Thoracic aorta (tissue), 2 donors: ENCODE measurements at regions not wholly inside any gene's neighbourhood (a gene's known extent, or its start where the extent isn't known, plus 50 kb on each side); places are given as distances from the start of the nearest gene placed in this dataset.

Experiments used
- ATAC-seq: fragments of 150-250 bp; one replicate; pipeline ENCODE4 v1.8.0; 2017; ENCODE audit warnings: low read depth; ENCODE audit not compliant: insufficient number of reproducible peaks, low FRiP score
- DNase-seq: peaks from one replicate; pipeline ENCODE4 v3.0.0-alpha.2; 2020; ENCODE audit warnings: low spot score
- H3K27ac ChIP-seq, 2 donors: fragments of 200-600 bp; sonication (generic); 1 replicate in 1 of 2; 2 replicates in 1 of 2; pipeline ENCODE4 v1.5.1; 2016; ENCODE audit warnings: mild to moderate bottlenecking in 2 of 2, moderate library complexity in 2 of 2
- H3K27me3 ChIP-seq: fragments of 200-600 bp; sonication (generic); replicated peaks from 2 replicates; pipeline ENCODE4 v1.6.0; 2016; ENCODE audit warnings: mild to moderate bottlenecking; ENCODE audit not compliant: insufficient read depth
- H3K36me3 ChIP-seq: fragments of 200-600 bp; sonication (generic); one replicate; pipeline ENCODE4 v1.5.1; 2016
- H3K4me1 ChIP-seq, 2 donors: fragments of 200-600 bp; sonication (generic); 1 replicate in 1 of 2; 2 replicates in 1 of 2; pipeline versions ENCODE4 v1.5.1 to v1.6.0; 2016; ENCODE audit warnings: low read depth in 2 of 2, mild to moderate bottlenecking in 1 of 2; ENCODE audit not compliant: control insufficient read depth in 1 of 2
- H3K4me3 ChIP-seq: fragments of 200-600 bp; sonication (generic); 2 replicates; pipeline ENCODE4 v1.5.1; 2016; ENCODE audit warnings: mild to moderate bottlenecking
- H3K9me3 ChIP-seq: fragments of 200-600 bp; sonication (generic); 2 replicates; pipeline ENCODE4 v1.5.1; 2016
- TF ChIP-seq, protein P1 (sequence below): fragments of 200-600 bp; sonication (generic); IDR thresholded peaks from one replicate; pipeline ENCODE4 v1.5.1; 2019; ENCODE audit warnings: antibody characterized with exemption

DNA sequence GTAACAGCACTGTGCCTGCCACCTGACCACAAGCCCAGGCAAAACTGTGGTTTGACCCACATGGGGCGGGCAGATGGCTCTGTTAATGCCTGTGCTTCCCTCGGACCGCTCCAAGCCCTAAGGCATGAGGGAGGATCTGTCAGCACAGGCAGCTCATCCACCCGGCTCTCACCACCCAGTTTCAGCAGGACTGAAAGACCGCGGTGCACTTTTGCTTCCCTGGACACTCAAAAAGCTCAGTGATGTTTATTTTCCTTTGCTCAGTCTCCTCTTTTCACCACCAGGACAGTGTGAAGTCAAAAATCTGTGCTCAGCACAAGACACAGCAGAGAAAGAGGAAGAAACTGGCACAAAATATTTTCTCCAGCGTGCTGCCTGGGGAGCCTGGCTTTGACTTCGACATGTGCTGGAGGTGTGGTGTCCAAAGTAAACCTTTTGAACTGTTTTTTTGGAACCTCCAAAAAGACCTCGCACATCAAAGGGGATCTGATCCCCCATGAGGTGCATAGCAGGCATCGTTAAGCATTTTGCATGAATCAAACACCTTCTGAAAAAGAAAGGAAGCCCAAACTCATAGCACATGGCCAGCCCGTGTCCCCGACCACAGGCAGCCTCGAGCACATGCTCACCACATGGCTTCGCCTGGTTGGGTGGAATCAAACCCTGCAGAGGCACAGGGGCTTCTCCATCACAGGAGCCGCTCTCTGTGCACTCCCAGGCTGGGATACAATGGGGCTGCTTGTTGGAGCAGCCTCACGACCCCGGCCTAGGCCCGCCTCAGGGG lies 441.7 kb upstream of the JARID2 start:
- H3K27ac ChIP-seq = no peak overlapping the region
- H3K4me1 ChIP-seq = peaks cover 0 to 7% of the 10 kb centered on the region in 2 donors
- no peaks in the 10 kb centered on the region for H3K36me3 ChIP-seq
- H3K4me3 ChIP-seq = no peak overlapping the region
- DNase-seq = no peak
- TF ChIP-seq, protein P1, sequence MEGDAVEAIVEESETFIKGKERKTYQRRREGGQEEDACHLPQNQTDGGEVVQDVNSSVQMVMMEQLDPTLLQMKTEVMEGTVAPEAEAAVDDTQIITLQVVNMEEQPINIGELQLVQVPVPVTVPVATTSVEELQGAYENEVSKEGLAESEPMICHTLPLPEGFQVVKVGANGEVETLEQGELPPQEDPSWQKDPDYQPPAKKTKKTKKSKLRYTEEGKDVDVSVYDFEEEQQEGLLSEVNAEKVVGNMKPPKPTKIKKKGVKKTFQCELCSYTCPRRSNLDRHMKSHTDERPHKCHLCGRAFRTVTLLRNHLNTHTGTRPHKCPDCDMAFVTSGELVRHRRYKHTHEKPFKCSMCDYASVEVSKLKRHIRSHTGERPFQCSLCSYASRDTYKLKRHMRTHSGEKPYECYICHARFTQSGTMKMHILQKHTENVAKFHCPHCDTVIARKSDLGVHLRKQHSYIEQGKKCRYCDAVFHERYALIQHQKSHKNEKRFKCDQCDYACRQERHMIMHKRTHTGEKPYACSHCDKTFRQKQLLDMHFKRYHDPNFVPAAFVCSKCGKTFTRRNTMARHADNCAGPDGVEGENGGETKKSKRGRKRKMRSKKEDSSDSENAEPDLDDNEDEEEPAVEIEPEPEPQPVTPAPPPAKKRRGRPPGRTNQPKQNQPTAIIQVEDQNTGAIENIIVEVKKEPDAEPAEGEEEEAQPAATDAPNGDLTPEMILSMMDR = no peak
- H3K27me3 ChIP-seq = no peaks in the 10 kb centered on the region
- ATAC-seq = no peak
- no peaks in the 10 kb centered on the region for H3K9me3 ChIP-seq

GRCh38 chr6:14804785-14805210 lies 441.1 kb upstream of the JARID2 start:
- H3K4me1 ChIP-seq = peaks cover 0 to 7% of the 10 kb centered on the region in 2 donors
- TF ChIP-seq, protein P1 = no peak
- no peak overlapping the region for H3K27ac ChIP-seq
- no peaks in the 10 kb centered on the region for H3K36me3 ChIP-seq
- no peak overlapping the region for H3K4me3 ChIP-seq
- ATAC-seq (no peak), DNase-seq (peak; percentile 8)
- no peaks in the 10 kb centered on the region for H3K27me3 ChIP-seq
- no peaks in the 10 kb centered on the region for H3K9me3 ChIP-seq

DNA sequence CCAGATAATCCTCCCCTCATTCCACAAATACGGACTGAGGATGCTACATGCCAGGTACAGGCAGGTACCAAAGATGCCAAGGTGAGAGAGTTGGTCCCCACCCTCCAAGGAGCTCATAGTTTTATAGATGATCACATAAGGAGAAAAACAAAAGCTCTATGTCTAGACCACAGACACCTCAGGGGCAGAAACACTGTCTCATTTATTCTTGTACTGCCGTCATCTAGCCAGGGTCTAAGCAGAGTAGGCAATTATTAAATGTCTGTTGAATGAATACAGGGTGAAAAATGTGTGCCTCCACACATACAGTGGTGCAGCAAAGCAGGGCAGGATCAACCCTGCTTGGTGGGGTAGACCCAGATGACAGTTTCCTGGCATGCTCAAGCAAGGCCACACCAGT lies 439.8 kb upstream of the JARID2 start:
- no peak overlapping the region for H3K4me3 ChIP-seq
- H3K4me1 ChIP-seq = peaks cover 0 to 7% of the 10 kb centered on the region in 2 donors
- H3K36me3 ChIP-seq = no peaks in the 10 kb centered on the region
- ATAC-seq = no peak
- no peak overlapping the region for H3K27ac ChIP-seq
- DNase-seq = no peak
- TF ChIP-seq, protein P1 = no peak
- no peaks in the 10 kb centered on the region for H3K27me3 ChIP-seq
- no peaks in the 10 kb centered on the region for H3K9me3 ChIP-seq

- Histone ChIP-seq H3K27ac (no peak overlapping the region), H3K4me1 (peaks cover 0 to 7% of the 10 kb centered on the region in 2 donors), H3K4me3 (no peak overlapping the region), H3K36me3 (no peaks in the 10 kb centered on the region), H3K9me3 (no peaks in the 10 kb centered on the region), H3K27me3 (no peaks in the 10 kb centered on the region)
- no peak for DNase-seq
- TF ChIP-seq, protein P1 = no peak
- ATAC-seq = no peak
Observed at GRCh38 chr6:14807130-14807529, 438.7 kb upstream of the JARID2 start.

DNA sequence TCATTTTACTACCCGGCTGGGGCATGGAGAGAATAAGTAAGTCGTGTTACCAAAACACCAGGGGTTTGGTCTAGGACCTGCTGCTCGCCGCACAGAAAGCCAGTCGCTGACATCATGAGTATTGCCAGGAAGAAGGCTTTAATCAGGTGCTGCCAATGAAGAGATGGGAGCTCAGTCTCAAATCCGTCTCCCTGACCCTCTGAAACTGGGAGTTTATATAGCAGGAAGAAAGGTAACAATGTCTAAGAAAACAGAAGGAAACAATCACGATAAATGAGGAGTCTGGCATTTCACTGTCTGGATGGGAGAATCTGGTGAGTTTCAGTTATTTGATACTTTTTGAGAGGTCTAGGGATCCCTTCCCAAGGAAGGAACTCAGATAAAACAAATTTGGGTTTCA lies 437.9 kb upstream of the JARID2 start:
- ATAC-seq (no peak), DNase-seq (no peak)
- Histone ChIP-seq H3K9me3 (no peaks in the 10 kb centered on the region), H3K4me1 (peaks cover 0 to 7% of the 10 kb centered on the region in 2 donors), H3K27ac (no peak overlapping the region), H3K36me3 (no peaks in the 10 kb centered on the region), H3K4me3 (no peak overlapping the region), H3K27me3 (no peaks in the 10 kb centered on the region)
- TF ChIP-seq, protein P1 = no peak
